Erythroblast (primary cell): ENCODE measurements at regions not wholly inside any gene's neighbourhood (a gene's known extent, or its start where the extent isn't known, plus 50 kb on each side); places are given as distances from the start of the nearest gene placed in this dataset.

Source experiments
- DNase-seq, 2 experiments: peaks; one replicate each; lab custom pipeline; 2025; lab: John Stamatoyannopoulos, UW
- GATA1 ChIP-seq: IDR thresholded peaks from 2 replicates; pipeline ENCODE4 v1.6.1; 2011; ENCODE audit warnings: low read depth, mild to moderate bottlenecking, control low read depth, low read length, moderate library complexity
- POLR2A ChIP-seq: IDR thresholded peaks from 2 replicates; pipeline ENCODE4 v1.6.1; 2011; ENCODE audit warnings: mild to moderate bottlenecking, low read length

GRCh38 chr15:62382046-62382445, 217.0 kb upstream of the C2CD4B start:
- no peak for TF ChIP-seq POLR2A
- TF ChIP-seq GATA1 = no peak
- no peak for DNase-seq

DNA sequence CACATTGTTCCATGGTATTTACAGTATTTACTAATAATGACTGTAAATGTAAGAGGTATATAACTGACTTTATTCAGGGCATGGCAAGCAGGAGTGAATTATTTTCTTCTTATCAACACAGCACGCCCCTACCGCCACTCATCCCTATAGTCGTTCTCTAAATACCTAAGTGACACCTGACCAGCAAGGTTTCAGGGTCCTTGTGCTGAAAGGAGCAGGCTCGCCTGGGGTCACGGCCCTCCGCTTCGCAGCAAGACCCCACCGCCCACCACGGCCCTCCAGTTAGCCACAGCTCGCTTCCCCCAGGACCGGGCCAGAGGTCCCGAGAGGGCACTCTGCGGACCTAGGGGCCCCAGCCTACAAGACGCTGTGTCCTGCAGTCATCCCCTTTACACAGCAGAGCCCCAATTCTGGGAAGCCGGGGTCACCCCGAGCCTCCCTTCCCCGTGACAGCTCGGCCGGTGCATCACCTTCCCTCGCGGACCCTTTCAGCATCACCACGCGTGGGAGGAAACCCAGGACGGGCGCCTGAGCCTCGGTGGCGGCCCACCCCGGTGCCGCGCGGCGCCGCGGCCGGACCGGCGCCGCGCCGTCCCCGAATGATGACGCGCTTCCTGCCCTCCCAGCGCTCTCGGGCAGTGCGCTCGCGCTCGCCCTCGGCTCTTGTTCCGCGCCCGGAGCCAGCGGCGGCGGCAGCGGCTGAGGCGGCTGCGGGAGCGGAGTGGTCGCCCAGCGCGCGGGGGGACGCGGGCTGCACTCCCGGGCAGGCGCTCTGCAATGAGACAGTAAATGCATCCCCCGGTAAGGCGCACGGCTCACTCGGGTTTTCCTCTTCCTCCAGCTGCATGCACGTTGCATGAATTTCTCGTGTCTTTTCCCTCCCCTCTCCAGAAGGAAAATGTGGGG, 225.1 kb upstream of the C2CD4B start, which contains the start of gene TLN2:
Gene TLN2 (plus strand): TSS at position 666 of the 906 bp plus-strand sequence.
- DNase-seq = peak; percentile 85 to 89
- TF ChIP-seq POLR2A = peak; percentile 92
- no peak for TF ChIP-seq GATA1

DNA sequence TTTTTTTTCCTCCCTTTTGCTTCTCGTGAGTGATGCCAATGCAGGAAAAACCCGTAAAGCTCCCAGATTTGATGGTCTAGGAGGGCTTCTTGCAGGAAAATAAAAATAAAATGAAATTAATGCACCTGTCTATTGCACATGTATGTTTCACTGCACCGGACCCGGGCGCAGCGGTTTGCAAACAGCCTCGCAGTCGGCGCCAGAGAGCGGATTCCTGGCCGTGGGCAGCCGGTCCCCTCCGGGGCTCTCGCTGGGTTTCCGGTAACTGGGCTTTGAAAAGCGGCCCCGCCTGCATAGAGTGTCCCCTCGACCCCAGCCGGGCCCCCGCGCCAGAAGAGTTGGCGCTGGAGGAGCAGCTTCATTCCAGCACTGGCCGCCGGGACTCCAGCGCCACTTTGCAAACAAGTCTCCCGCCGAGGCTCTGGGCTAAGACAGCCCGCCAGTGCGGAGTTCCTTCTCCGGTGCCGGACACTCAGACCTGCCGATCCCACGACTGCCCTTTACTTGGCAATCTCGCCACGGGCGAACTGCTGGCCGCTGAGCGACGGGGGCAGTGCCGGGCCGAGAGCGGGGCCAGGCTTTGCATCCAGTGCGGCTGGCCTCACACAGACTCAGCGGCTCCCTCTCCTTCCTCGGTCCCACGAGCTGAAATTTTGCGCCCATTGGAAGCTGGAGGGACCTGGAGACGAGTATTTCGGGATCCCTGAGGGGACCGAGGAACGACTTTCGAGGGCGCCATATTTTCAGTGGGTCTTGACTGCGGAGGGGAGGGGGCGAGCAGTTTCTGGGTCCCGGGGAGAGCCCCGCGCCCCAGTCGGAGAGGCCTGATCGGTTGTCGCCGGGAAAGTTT, 225.9 kb upstream of the C2CD4B start:
- peak; percentile 69 to 73 for DNase-seq
- TF ChIP-seq GATA1 (no peak), POLR2A (no peak)

DNA sequence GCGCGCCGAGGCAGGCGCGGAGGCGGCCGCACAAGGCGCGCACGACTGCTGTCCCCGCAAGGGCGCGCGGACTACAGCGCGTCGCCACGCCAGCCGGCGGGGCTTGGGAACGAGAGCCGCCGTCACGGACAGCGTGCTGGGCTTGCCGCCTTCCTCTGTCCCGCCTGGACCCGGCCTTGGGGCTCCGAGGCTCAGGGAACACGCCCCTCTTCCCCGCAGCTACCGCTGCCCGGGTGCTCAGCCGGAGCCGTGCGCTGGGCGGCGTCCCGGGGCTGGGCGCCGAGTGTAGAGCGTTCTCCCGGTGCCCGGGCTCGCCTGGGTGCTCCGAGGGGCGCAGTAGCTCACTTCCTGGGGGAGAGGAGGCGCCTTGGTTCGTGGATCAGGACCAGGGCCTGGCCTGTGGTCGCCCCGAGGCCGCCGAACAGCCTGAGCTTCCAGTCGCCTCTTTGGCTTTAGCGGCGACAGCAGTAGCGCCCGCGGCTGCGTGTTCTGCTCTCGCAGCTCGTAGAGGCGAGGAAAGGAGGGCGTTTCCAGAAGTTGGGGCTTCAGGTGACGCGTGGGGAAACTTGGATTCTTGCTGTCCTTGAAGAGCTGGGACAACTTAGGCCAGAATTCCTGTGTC, 226.7 kb upstream of the C2CD4B start:
- peak; percentile 73 for DNase-seq
- TF ChIP-seq POLR2A (no peak), GATA1 (no peak)

- no peak for TF ChIP-seq GATA1
- no peak for TF ChIP-seq POLR2A
- DNase-seq = peak in 1 of 2 experiments; percentile 30
Measured at GRCh38 chr15:62392376-62392775, 227.3 kb upstream of the C2CD4B start.

DNA sequence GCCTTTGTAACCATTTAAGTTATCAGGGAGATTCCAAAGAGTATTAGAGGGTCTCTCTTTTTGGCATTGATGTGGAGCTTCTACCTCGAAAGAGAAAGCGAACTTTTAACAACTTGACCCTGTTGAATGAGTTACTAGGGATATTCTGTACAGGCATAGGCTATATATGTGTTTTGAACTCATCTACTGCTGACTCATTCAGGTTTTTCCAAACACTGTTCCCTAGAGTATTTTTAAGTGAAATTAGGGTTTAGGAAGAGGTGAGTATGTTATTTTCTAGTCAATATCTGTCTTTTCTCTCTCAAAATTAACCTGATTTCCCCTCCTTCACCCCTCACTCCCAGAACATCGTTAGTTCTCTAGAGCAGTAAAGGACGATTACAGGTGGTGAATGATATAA, 228.1 kb upstream of the C2CD4B start:
- TF ChIP-seq GATA1 = no peak
- no peak for TF ChIP-seq POLR2A
- DNase-seq = no peak

DNA sequence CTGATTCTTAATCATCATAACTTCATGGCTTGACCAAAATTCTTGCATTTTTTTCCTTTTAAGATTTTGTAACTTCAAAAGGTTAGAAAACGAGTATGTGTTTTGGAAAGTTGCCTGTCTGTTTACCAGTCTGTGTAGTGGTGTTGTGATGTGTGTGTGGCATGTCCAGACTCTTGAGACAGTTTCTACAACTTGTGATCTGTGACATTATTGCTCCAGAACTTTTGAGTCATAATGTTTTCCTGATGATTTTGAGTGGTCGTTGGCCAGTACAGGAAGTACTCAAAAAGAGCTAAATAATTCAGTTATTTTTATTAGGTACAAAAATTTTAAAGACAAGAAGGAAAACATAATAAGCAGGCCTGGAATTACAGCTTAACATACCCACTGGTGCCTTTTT, 229.0 kb upstream of the C2CD4B start:
- DNase-seq = no peak
- TF ChIP-seq POLR2A = no peak

DNA sequence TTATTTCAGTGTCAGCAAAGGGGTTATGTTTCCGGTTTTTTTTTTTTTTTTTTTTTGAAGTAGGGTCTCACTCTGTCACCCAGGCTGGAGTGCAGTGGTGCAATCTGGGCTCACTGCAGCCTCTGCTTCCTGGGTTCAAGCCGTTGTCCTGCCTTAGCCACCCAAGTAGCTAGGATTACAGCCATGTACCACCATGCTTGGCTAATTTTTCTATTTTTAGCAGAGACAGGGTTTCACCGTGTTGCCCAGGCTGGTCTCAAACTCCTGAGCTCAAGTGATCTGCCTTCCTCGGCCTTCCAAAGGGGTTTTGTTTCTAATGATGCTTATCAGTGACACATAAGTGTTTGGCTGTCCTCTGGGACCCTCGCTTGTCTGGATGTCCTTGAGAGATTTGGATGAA, 235.7 kb upstream of the C2CD4B start:
- no peak for DNase-seq
- TF ChIP-seq GATA1 (no peak), POLR2A (no peak)

DNA sequence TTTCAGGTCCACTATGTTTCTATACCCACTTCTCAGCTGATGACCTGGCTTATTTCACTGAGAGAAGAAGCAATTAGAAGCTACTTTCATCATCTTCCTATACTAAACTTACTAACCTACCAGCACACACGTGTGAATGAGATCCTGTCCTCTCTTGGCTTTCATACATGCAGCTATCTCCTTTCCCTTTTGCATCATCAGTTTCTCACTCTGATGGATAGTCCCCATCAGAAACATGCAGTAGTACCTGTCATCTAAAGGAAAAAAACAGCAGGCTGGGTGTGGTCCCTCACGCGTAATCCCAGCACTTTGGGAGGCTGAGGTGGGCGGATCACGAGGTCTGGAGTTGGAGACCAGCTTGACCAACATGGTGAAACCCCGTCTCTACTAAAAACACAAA, 237.6 kb upstream of the C2CD4B start:
- DNase-seq = no peak
- TF ChIP-seq GATA1 (no peak), POLR2A (no peak)

DNA sequence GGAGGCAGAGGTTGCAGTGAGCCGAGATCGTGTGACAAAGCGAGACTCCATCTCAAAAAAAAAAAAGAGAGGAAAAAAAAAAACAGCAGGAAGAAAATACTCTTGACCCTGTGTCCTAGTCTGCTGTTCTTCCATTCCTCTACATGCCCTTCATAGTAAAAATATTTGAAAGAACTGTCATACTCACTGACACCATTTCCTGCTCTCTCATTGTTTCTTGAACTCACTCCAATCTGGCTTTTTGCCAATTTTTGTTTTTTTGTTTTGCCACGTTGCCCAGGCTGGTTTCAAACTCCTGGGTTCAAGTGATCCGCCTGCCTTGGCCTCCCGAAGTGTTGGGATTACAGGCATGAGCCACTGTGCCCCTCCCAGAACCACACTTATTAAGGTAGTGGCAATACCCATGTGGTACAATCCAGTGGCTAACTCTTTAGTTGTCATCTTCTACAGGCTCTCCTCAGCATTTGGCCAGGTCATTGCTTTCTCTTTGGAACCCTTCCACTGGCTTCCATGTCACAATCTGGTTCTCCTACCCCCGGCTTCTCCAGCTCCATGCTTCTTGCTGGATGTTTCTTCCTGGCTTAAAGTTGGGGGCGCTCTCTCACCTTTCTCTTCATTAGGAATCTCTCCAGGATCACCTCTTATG, 238.2 kb upstream of the C2CD4B start:
- TF ChIP-seq POLR2A (no peak), GATA1 (no peak)
- DNase-seq = peak; percentile 9 to 46

- no peak for DNase-seq
- TF ChIP-seq GATA1 (no peak), POLR2A (no peak)
Measured at GRCh38 chr15:62404194-62404985, 239.3 kb upstream of the C2CD4B start.

- no peak for TF ChIP-seq GATA1
- TF ChIP-seq POLR2A = no peak
- DNase-seq = no peak
Measured at GRCh38 chr15:62406305-62406891, 241.3 kb upstream of the C2CD4B start.
